Astrocyte of the spinal cord (primary cell): ENCODE measurements at regions not wholly inside any gene's neighbourhood (a gene's known extent, or its start where the extent isn't known, plus 50 kb on each side); places are given as distances from the start of the nearest gene placed in this dataset.

Source experiments
- DNase-seq: peaks from one replicate; pipeline ENCODE4 v3.0.0; 2011; ENCODE audit warnings: low read depth, low spot score
- H3K4me3 ChIP-seq: 2 replicates; pipeline ENCODE4 v1.5.1; 2011; ENCODE audit warnings: low read depth, mild to moderate bottlenecking, low read length, moderate library complexity
- in situ Hi-C: cut with HindIII; loops from 2 replicates; pipeline ENCODE4 v1.10.0; 2017; ENCODE audit warnings: low sequenced_read_pairs
- TF ChIP-seq, protein P1 (sequence below): IDR thresholded peaks from 2 replicates; pipeline ENCODE4 v1.5.1; 2012; ENCODE audit warnings: low read depth, mild to moderate bottlenecking, low read length, inconsistent platforms

DNA sequence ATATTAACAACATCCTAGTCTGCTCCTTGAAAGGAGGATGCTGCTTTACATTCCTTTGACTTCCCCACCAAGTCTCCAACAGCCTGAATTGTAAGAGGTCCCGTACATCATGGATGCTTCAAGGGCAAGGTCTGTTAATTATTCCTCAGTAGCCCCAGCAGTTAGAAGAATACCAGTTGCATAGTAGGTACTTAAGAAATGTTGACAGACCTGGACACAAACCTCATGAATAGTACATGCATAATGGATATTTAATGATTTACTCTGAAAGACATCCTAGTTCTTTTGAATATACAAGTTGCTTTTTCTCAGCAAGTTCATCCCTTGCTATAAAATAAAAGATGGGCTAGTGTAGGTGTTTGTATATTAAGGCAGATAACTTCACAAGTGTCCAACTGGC, 112.1 kb upstream of the DPYD start:
- in situ Hi-C loops, result no loop called here
- DNase-seq, result no peak
- H3K4me3 ChIP-seq, result no peak overlapping the region
- TF ChIP-seq, protein P1, sequence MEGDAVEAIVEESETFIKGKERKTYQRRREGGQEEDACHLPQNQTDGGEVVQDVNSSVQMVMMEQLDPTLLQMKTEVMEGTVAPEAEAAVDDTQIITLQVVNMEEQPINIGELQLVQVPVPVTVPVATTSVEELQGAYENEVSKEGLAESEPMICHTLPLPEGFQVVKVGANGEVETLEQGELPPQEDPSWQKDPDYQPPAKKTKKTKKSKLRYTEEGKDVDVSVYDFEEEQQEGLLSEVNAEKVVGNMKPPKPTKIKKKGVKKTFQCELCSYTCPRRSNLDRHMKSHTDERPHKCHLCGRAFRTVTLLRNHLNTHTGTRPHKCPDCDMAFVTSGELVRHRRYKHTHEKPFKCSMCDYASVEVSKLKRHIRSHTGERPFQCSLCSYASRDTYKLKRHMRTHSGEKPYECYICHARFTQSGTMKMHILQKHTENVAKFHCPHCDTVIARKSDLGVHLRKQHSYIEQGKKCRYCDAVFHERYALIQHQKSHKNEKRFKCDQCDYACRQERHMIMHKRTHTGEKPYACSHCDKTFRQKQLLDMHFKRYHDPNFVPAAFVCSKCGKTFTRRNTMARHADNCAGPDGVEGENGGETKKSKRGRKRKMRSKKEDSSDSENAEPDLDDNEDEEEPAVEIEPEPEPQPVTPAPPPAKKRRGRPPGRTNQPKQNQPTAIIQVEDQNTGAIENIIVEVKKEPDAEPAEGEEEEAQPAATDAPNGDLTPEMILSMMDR, result no peak

DNA sequence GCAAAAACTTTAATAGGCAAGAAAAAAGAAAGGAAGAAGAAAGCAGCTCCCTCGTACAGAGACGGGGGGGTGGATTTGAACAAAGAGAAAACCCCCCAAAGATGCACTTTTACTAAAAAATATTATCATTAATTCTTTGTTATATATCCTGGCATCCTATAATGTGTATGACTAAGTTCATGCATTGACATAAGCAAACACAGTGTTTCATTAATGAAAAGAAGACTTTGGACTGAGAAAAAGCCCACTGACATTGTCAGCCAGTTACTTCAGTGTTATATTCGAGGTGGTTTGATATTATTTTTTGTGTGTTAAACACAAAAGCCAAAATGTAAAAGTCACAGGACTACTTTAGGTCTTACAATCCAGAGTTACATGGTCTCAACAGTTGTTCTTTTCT, 110.1 kb upstream of the DPYD start:
- in situ Hi-C loops, result no loop called here
- H3K4me3 ChIP-seq, result no peak overlapping the region
- TF ChIP-seq, protein P1, result no peak
- peak; percentile 33 for DNase-seq

DNA sequence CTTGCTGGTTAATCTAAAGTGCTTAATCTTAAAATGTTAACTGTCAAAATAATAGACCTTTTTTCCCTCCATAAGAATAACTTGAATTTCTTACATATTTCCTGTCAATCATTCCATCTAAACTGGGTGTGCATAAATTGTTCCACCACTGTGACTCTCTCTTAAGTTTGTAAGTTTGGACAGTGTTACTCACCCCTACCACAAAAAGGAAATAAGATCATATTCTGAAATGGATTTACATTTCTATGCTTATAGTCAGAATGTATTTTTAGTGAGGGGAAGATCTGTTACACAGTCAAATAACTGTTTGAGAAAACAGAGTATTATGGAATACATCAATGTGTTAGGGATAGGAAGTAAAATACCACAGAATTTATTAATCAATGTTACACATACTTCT, 109.6 kb upstream of the DPYD start:
- no peak overlapping the region for H3K4me3 ChIP-seq
- in situ Hi-C loops, result no loop called here
- TF ChIP-seq, protein P1, result no peak
- DNase-seq, result peak; percentile 70

DNA sequence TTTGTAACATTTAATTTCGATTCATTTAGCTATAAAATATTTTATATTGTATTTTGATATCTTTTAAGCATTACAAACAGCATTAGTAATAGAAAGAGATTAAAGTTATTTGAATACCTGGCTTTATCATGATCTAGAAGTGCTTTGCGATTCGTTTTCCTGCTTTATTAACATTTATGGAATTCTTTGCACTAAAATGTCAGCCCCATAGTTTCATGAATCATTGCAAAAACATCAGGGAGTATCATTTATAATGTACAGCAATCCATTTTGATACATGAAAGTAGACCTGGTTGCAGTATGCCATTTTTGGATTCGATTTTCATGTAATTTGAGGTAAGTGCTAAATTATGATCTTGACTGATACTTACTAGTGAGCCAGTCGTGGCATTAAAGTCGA, 108.0 kb upstream of the DPYD start:
- H3K4me3 ChIP-seq, result no peak overlapping the region
- in situ Hi-C loops, result no loop called here
- TF ChIP-seq, protein P1, result no peak
- DNase-seq, result peak; percentile 6

DNA sequence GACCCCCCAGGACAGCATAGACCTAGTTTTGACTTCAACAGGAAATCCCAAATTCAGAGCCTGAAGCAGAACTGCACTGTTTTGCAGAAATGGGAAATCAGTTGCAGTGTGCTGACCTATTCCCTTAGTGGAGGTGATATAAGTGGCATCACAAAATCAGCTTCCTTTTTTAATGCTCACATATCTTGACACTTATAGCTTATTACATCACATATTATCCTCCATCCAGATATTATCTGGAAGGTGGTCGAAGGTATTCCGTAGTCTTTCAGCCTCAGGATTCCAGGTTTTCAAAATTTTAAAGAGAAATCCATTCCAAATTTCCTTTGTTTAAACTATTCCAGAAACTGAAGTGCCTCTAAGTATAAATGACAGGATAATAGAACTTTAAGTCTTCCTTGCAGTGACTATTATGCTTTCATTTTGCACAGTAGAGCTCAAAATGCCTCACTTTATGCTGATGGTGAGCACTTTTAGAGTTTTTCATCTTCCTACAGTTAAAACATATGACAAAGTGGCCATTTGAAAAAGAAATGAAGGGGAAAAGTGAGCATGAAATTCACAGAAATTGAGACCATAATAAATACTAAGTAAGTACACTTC, 106.4 kb upstream of the DPYD start:
- no peak overlapping the region for H3K4me3 ChIP-seq
- TF ChIP-seq, protein P1, result no peak
- DNase-seq, result peak; percentile 32
- in situ Hi-C loops, result no loop called here

DNA sequence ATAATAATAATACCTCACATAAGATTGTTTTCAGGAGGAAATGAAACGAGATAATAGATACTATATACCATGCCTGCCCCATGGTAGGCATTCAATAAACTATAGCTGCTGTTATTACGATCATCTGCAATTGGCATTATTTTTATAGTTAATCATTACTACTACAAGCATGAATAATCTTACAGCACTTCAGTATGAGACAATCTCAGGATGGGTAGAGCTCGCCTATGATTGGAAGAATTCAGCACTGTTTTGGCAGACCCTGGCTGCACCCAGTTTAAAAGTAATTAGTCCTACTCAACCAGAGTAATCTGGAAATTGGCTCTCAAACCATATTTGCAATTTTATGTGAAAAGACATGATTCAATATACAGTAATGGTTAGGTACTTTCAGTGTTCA, 105.0 kb upstream of the DPYD start:
- TF ChIP-seq, protein P1, result no peak
- in situ Hi-C loops, result no loop called here
- H3K4me3 ChIP-seq, result no peak overlapping the region
- DNase-seq, result no peak

DNA sequence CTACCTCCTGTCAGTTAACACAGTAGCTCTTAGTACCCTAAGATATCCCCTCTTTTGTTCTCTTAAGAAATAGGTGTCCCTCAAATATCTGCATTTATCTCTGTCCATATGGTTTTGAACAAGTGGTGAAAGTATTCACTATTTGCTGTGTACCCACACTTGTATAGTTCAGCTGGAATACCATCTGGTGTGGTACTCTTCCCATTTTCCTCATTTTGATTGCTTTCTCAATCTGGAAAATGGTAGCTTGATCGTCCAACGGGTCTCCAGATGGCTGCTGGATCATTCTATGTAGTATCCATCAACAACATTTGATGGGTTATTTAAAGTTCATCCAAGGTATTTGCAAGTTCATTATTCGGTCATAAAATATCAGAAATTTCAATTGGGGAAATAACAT, 100.3 kb upstream of the DPYD start:
- in situ Hi-C loops, result no loop called here
- DNase-seq, result no peak
- TF ChIP-seq, protein P1, result no peak
- no peak overlapping the region for H3K4me3 ChIP-seq
